Endothelial cell of umbilical vein (primary cell): ENCODE measurements at regions not wholly inside any gene's neighbourhood (a gene's known extent, or its start where the extent isn't known, plus 50 kb on each side); places are given as distances from the start of the nearest gene placed in this dataset.

Source experiments
- BruUV-seq: library from RNA; stranded (reverse); fragments of 400-500 nt; replicated peaks from 2 replicates; lab custom pipeline; 2021; lab: Mats Ljungman, UMichigan
- CTCF ChIA-PET: fragments of 300-600, 350-600 bp; sonication (Branson Sonifier 250); formaldehyde crosslinking; loops from one replicate; lab custom pipeline; 2021; ENCODE audit warnings: antibody characterized with exemption, inconsistent platforms; lab: Charles Lee
- POLR2A ChIA-PET: fragments of 300-600, 350-600 bp; sonication (Branson Sonifier 250); formaldehyde crosslinking; loops from one replicate; lab custom pipeline; 2021; ENCODE audit warnings: antibody characterized with exemption, inconsistent platforms; lab: Charles Lee
- DNase-seq: peaks from one replicate; pipeline ENCODE4 v3.0.0-alpha.2; 2011; ENCODE audit warnings: low read depth, low spot score
- FAIRE-seq: peaks from 2 replicates; lab custom pipeline; 2011; peaks lifted over from hg19 to GRCh38; lab: Jason Lieb, UNC
- H2AFZ ChIP-seq: 2 replicates; pipeline ENCODE4 v1.6.0; 2012; ENCODE audit warnings: low read depth, low read length, control low read depth, inconsistent platforms
- H3K27ac ChIP-seq: 2 replicates; pipeline ENCODE4 v1.5.1; 2011; ENCODE audit warnings: low read depth, mild to moderate bottlenecking, control low read depth, low read length, moderate library complexity; ENCODE audit not compliant: insufficient read depth
- H3K27me3 ChIP-seq, 2 experiments: 2 replicates each; pipeline versions ENCODE4 v1.6.0 to v1.6.1; 2011; ENCODE audit warnings: low read length in 2 of 2, mixed read lengths in 1 of 2; ENCODE audit not compliant: control insufficient read depth in 2 of 2, insufficient read depth in 2 of 2
- H3K36me3 ChIP-seq, 2 experiments: 2 replicates in 1 of 2; 3 replicates in 1 of 2; pipeline ENCODE4 v1.5.1; 2011; ENCODE audit warnings: low read length in 2 of 2, mild to moderate bottlenecking in 1 of 2, moderate library complexity in 1 of 2; ENCODE audit not compliant: control insufficient read depth in 2 of 2, insufficient read depth in 2 of 2; ENCODE audit errors: extremely low read depth in 1 of 2
- H3K4me1 ChIP-seq: 3 replicates; pipeline ENCODE4 v1.5.1; 2011; ENCODE audit warnings: mild to moderate bottlenecking, low read length; ENCODE audit not compliant: control insufficient read depth, insufficient read depth; ENCODE audit errors: extremely low read depth
- H3K4me2 ChIP-seq: 2 replicates; pipeline ENCODE4 v1.6.1; 2011; ENCODE audit warnings: low read length, control low read depth, mixed read lengths; ENCODE audit not compliant: insufficient read depth
- H3K4me3 ChIP-seq, 3 experiments: fragments of 200-600 bp in 1 of 3; sonication (generic), shearing (Covaris generic) in 1 of 3; replicated peaks in 1 of 3; 2 replicates each; pipeline ENCODE4 v1.5.1; 2011 to 2016; ENCODE audit warnings: control low read depth in 3 of 3, low read length in 3 of 3, mild to moderate bottlenecking in 2 of 3, inconsistent platforms in 1 of 3, low read depth in 1 of 3, moderate library complexity in 1 of 3; ENCODE audit not compliant: insufficient read depth in 1 of 3
- H3K79me2 ChIP-seq: 2 replicates; pipeline ENCODE4 v1.6.0; 2012; ENCODE audit warnings: low read length, inconsistent platforms; ENCODE audit not compliant: control insufficient read depth, insufficient read depth
- H3K9ac ChIP-seq: replicated peaks from 2 replicates; pipeline ENCODE3; 2011; ENCODE audit warnings: low read length, control low read depth; ENCODE audit not compliant: insufficient read depth; ENCODE audit errors: extremely low read depth
- H3K9me1 ChIP-seq: replicated peaks from 3 replicates; pipeline ENCODE4 v1.6.0; 2011; ENCODE audit warnings: mild to moderate bottlenecking, low read length; ENCODE audit not compliant: control insufficient read depth, insufficient read depth; ENCODE audit errors: extremely low read depth
- H3K9me3 ChIP-seq: replicated peaks from 2 replicates; pipeline ENCODE4 v1.5.1; 2012; ENCODE audit warnings: low read length, inconsistent platforms; ENCODE audit not compliant: control insufficient read depth, insufficient read depth
- H4K20me1 ChIP-seq: replicated peaks from 2 replicates; pipeline ENCODE3; 2011; ENCODE audit warnings: mild to moderate bottlenecking, low read length; ENCODE audit not compliant: control insufficient read depth, insufficient read depth; ENCODE audit errors: extremely low read depth
- EZH2 ChIP-seq: IDR thresholded peaks from 2 replicates; pipeline ENCODE4 v1.6.1; 2012; ENCODE audit warnings: borderline replicate concordance, low read depth, mild to moderate bottlenecking, moderate library complexity, low read length, inconsistent platforms; ENCODE audit not compliant: severe bottlenecking
- FOS ChIP-seq: IDR thresholded peaks from 2 replicates; pipeline ENCODE4 v1.6.1; 2011; ENCODE audit warnings: mild to moderate bottlenecking, low read length, moderate library complexity, borderline replicate concordance; ENCODE audit not compliant: insufficient read depth
- GATA2 ChIP-seq: IDR thresholded peaks from 2 replicates; pipeline ENCODE4 v1.7.0; 2011; ENCODE audit warnings: low read depth, mild to moderate bottlenecking, moderate library complexity, mixed read lengths, low read length; ENCODE audit not compliant: insufficient read length, insufficient read depth
- JUN ChIP-seq: IDR thresholded peaks from 2 replicates; pipeline ENCODE4 v1.6.1; 2011; ENCODE audit warnings: borderline replicate concordance, low read depth; ENCODE audit not compliant: insufficient read length, insufficient read depth
- MAX ChIP-seq: IDR thresholded peaks from 2 replicates; pipeline ENCODE4 v1.6.1; 2011; ENCODE audit not compliant: insufficient read depth, insufficient read length
- MYC ChIP-seq: IDR thresholded peaks from one replicate; pipeline ENCODE4 v1.6.1; 2011; ENCODE audit warnings: mild to moderate bottlenecking, low read depth, low read length
- POLR2A ChIP-seq: IDR thresholded peaks from 2 replicates; pipeline ENCODE4 v1.6.1; 2012; ENCODE audit warnings: low read depth, mild to moderate bottlenecking, control low read depth, low read length
- POLR2AphosphoS5 ChIP-seq: IDR thresholded peaks from 2 replicates; pipeline ENCODE4 v1.6.1; 2012; ENCODE audit warnings: low read depth, mild to moderate bottlenecking, control low read depth, low read length, moderate library complexity; ENCODE audit not compliant: insufficient read depth
- dilution Hi-C: fragments of 300-500 bp; cut with MboI; formaldehyde crosslinking; loops from one replicate; pipeline ENCODE4 v1.15.0; 2019; ENCODE audit warnings: low sequenced_read_pairs; ENCODE audit not compliant: extremely low pct_ligation_motif_present
- intact Hi-C: fragments of 100-400 bp; cut with micrococcal nuclease; formaldehyde crosslinking; loops from one replicate; pipeline ENCODE4 v1.10.0; 2022
- TF ChIP-seq, protein P1 (sequence below), 2 donors: IDR thresholded peaks; 1 replicate in 1 of 2; 2 replicates in 1 of 2; pipeline ENCODE4 v1.5.1; 2011; ENCODE audit warnings: low read length in 2 of 2, mild to moderate bottlenecking in 2 of 2, moderate library complexity in 2 of 2, control low read depth in 1 of 2, inconsistent platforms in 1 of 2, low read depth in 1 of 2; ENCODE audit not compliant: insufficient read depth in 1 of 2; ENCODE audit errors: extremely low read depth in 1 of 2

DNA sequence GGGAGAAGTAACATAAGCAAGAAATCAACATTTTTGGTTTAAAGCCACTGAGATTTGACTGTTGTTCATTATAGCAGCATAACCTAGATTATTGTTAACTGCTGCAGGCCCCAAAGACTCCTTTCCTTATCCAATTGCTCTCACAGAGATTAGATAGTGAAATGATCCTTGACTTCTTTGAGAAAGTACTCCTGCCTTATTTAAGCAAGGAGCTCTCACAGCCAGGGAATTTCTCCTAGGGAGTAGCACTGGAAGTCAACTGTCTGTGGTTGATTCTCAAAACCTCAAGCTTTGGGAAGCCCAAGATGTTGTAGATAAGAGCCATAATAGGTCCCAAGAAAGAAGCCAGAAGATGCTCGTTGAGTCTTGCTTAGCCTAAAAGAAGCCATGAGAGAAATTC lies 151.8 kb upstream of the TSC22D2 start:
- no peaks in the 10 kb centered on the region for H3K79me2 ChIP-seq
- no peaks in the 10 kb centered on the region for H3K36me3 ChIP-seq
- peaks cover 28% of the 10 kb centered on the region for H3K4me1 ChIP-seq
- FAIRE-seq (no peak), DNase-seq (no peak)
- no peaks in the 10 kb centered on the region for H3K9me3 ChIP-seq
- H3K27me3 ChIP-seq: no peaks in the 10 kb centered on the region
- TF ChIP-seq, protein P1, sequence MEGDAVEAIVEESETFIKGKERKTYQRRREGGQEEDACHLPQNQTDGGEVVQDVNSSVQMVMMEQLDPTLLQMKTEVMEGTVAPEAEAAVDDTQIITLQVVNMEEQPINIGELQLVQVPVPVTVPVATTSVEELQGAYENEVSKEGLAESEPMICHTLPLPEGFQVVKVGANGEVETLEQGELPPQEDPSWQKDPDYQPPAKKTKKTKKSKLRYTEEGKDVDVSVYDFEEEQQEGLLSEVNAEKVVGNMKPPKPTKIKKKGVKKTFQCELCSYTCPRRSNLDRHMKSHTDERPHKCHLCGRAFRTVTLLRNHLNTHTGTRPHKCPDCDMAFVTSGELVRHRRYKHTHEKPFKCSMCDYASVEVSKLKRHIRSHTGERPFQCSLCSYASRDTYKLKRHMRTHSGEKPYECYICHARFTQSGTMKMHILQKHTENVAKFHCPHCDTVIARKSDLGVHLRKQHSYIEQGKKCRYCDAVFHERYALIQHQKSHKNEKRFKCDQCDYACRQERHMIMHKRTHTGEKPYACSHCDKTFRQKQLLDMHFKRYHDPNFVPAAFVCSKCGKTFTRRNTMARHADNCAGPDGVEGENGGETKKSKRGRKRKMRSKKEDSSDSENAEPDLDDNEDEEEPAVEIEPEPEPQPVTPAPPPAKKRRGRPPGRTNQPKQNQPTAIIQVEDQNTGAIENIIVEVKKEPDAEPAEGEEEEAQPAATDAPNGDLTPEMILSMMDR (IDR thresholded peaks at IDR 0.05; ENCODE audit: extremely low read depth in 1 of 2, insufficient read depth in 1 of 2, low read depth in 1 of 2, low read length in 2 of 2): no peak
- TF ChIP-seq MYC (no peak), POLR2AphosphoS5 (no peak), MAX (no peak), GATA2 (no peak), EZH2 (no peak), JUN (no peak), FOS (no peak), POLR2A (no peak)
- no TSS peak for BruUV-seq
- H2AFZ ChIP-seq: no peak overlapping the region
- H4K20me1 ChIP-seq: no peaks in the 10 kb centered on the region
- no peak overlapping the region for H3K27ac ChIP-seq
- POLR2A ChIA-PET: no interaction called here
- no peaks in the 10 kb centered on the region for H3K9me1 ChIP-seq
- dilution Hi-C loops: no loop called here
- H3K9ac ChIP-seq: no peak overlapping the region
- intact Hi-C loops: no loop called here
- no peak overlapping the region for H3K4me3 ChIP-seq
- H3K4me2 ChIP-seq: no peak overlapping the region
- CTCF ChIA-PET: interaction anchor here (1.2 kb wide), 1 partner anchor 321 kb away, joined by 3 read pairs; no protein-coding TSS in a partner anchor
